Neural cell (in vitro differentiated cells): ENCODE measurements at regions not wholly inside any gene's neighbourhood (a gene's known extent, or its start where the extent isn't known, plus 50 kb on each side); places are given as distances from the start of the nearest gene placed in this dataset.

Experiments used
- H2AFZ ChIP-seq: fragments of 200-600, 300-800 bp; sonication (generic), shearing (Covaris generic); 2 replicates; pipeline ENCODE4 v1.6.0; 2014; ENCODE audit warnings: low read depth, mild to moderate bottlenecking, antibody characterized with exemption, low read length, moderate library complexity
- H3F3A ChIP-seq: fragments of 200-600 bp; shearing (Covaris generic); 2 replicates; pipeline ENCODE4 v1.6.1; 2016; ENCODE audit warnings: mild to moderate bottlenecking, moderate library complexity, mixed read lengths, antibody characterized with exemption, low read length; ENCODE audit not compliant: insufficient read depth, poor library complexity, severe bottlenecking
- H3K27ac ChIP-seq: fragments of 200-600, 300-800 bp; sonication (generic), shearing (Covaris generic); 2 replicates; pipeline ENCODE4 v1.5.1; 2014; ENCODE audit warnings: mild to moderate bottlenecking, low read length, moderate library complexity
- H3K27me3 ChIP-seq: fragments of 300-800, 200-600 bp; sonication (generic), shearing (Covaris generic); 2 replicates; pipeline ENCODE4 v1.6.0; 2014; ENCODE audit warnings: mild to moderate bottlenecking, low read depth, low read length, moderate library complexity; ENCODE audit not compliant: insufficient read depth
- H3K36me3 ChIP-seq: fragments of 300-800, 200-600 bp; sonication (generic), shearing (Covaris generic); 2 replicates; pipeline ENCODE4 v1.5.1; 2014; ENCODE audit warnings: mild to moderate bottlenecking, antibody characterized with exemption, low read length, moderate library complexity; ENCODE audit not compliant: insufficient read depth
- H3K4me2 ChIP-seq: fragments of 300-800, 200-600 bp; sonication (generic), shearing (Covaris generic); 2 replicates; pipeline ENCODE4 v1.6.0; 2014; ENCODE audit warnings: mild to moderate bottlenecking, low read length
- H3K4me3 ChIP-seq: fragments of 300-800, 200-600 bp; sonication (generic), shearing (Covaris generic); 2 replicates; pipeline ENCODE4 v1.5.1; 2014; ENCODE audit warnings: mild to moderate bottlenecking, low read length, moderate library complexity
- H3K79me2 ChIP-seq: fragments of 200-600 bp; shearing (Covaris generic); replicated peaks from 2 replicates; pipeline ENCODE4 v1.6.0; 2014; ENCODE audit warnings: mild to moderate bottlenecking, low read length, moderate library complexity; ENCODE audit not compliant: insufficient read depth
- H3K9ac ChIP-seq: fragments of 300-800, 200-600 bp; sonication (generic), shearing (Covaris generic); 2 replicates; pipeline ENCODE4 v1.6.1; 2016; ENCODE audit warnings: mild to moderate bottlenecking, low read length, mixed read lengths
- H3K9me2 ChIP-seq: fragments of 200-600 bp; shearing (Covaris generic); 2 replicates; pipeline ENCODE4 v1.6.1; 2016; ENCODE audit warnings: mild to moderate bottlenecking, low read length, mixed read lengths; ENCODE audit not compliant: insufficient read depth
- H3K9me3 ChIP-seq: fragments of 200-600, 300-800 bp; sonication (generic), shearing (Covaris generic); 2 replicates; pipeline ENCODE4 v1.6.1; 2016; ENCODE audit warnings: mild to moderate bottlenecking, mixed run types, low read length, moderate library complexity, mixed read lengths
- H4K20me1 ChIP-seq: fragments of 200-600 bp; shearing (Covaris generic); 2 replicates; pipeline ENCODE4 v1.6.1; 2016; ENCODE audit warnings: mild to moderate bottlenecking, mixed run types; ENCODE audit not compliant: insufficient read depth
- CTCF ChIP-seq: fragments of 450-650 bp; IDR thresholded peaks from 2 replicates; pipeline ENCODE4 v1.5.1; 2014; ENCODE audit warnings: antibody characterized with exemption, mild to moderate bottlenecking, moderate library complexity; ENCODE audit not compliant: poor library complexity, severe bottlenecking
- EP300 ChIP-seq: fragments of 450-650 bp; conservative IDR thresholded peaks from 2 replicates; pipeline ENCODE4 v1.6.1; 2014; ENCODE audit warnings: antibody characterized with exemption, mild to moderate bottlenecking, moderate library complexity; ENCODE audit not compliant: poor library complexity, severe bottlenecking
- EZH2 ChIP-seq: fragments of 200-600, 300-800 bp; shearing (Covaris generic), sonication (generic); IDR thresholded peaks from 2 replicates; pipeline ENCODE4 v1.6.1; 2014; ENCODE audit warnings: antibody characterized with exemption, low read length, borderline replicate concordance, mild to moderate bottlenecking; ENCODE audit not compliant: insufficient read depth, poor library complexity, severe bottlenecking
- MXI1 ChIP-seq: fragments of 450-650 bp; conservative IDR thresholded peaks from 2 replicates; pipeline ENCODE4 v1.6.1; 2014; ENCODE audit warnings: antibody characterized with exemption, mild to moderate bottlenecking; ENCODE audit not compliant: poor library complexity, severe bottlenecking
- REST ChIP-seq: IDR thresholded peaks from 2 replicates; pipeline ENCODE4 v1.6.1; 2012; ENCODE audit warnings: borderline replicate concordance
- SMC3 ChIP-seq: fragments of 450-650 bp; conservative IDR thresholded peaks from 2 replicates; pipeline ENCODE4 v1.6.1; 2014; ENCODE audit warnings: antibody characterized with exemption, mild to moderate bottlenecking, moderate library complexity; ENCODE audit not compliant: poor library complexity

- Histone ChIP-seq H3K27ac (no peak overlapping the region), H3K27me3 (no peaks in the 10 kb centered on the region), H3K4me2 (no peak overlapping the region), H3K9ac (no peak overlapping the region), H3F3A (no peaks in the 10 kb centered on the region), H3K9me3 (no peaks in the 10 kb centered on the region), H3K9me2 (no peaks in the 10 kb centered on the region), H3K36me3 (no peaks in the 10 kb centered on the region), H3K79me2 (no peaks in the 10 kb centered on the region), H2AFZ (no peak overlapping the region), H4K20me1 (no peaks in the 10 kb centered on the region), H3K4me3 (no peak overlapping the region)
- TF ChIP-seq SMC3, result no peak
Measured at GRCh38 chr4:157821814-157822213, 351.0 kb downstream of the GASK1B start.

GRCh38 chr4:157819693-157820464 lies 352.9 kb downstream of the GASK1B start:
- no peak overlapping the region for H3K27ac ChIP-seq
- no peak overlapping the region for H2AFZ ChIP-seq
- H3K27me3 ChIP-seq, result no peaks in the 10 kb centered on the region
- H3F3A ChIP-seq, result no peaks in the 10 kb centered on the region
- no peak overlapping the region for H3K9ac ChIP-seq
- no peaks in the 10 kb centered on the region for H4K20me1 ChIP-seq
- no peaks in the 10 kb centered on the region for H3K79me2 ChIP-seq
- H3K9me2 ChIP-seq, result no peaks in the 10 kb centered on the region
- H3K36me3 ChIP-seq, result no peaks in the 10 kb centered on the region
- H3K4me2 ChIP-seq, result no peak overlapping the region
- H3K4me3 ChIP-seq, result no peak overlapping the region
- no peak for TF ChIP-seq MXI1
- no peak for TF ChIP-seq EZH2
- TF ChIP-seq REST, result no peak
- TF ChIP-seq EP300, result no peak
- TF ChIP-seq CTCF, result no peak
- no peaks in the 10 kb centered on the region for H3K9me3 ChIP-seq
